T-cell (primary cell): ENCODE measurements at regions not wholly inside any gene's neighbourhood (a gene's known extent, or its start where the extent isn't known, plus 50 kb on each side); places are given as distances from the start of the nearest gene placed in this dataset.

Experiments used
- ATAC-seq, 4 experiments: fragments of 200-7000 bp in 3 of 4; fragments of 150-1000 bp in 1 of 4; cut with Tn5 transposase; replicated peaks in 1 of 4; 1 replicate in 3 of 4; 2 replicates in 1 of 4; pipeline ENCODE4 v1.10.0; 2021; ENCODE audit warnings: moderate library complexity in 3 of 4, mild to moderate bottlenecking in 2 of 4, moderate number of reproducible peaks in 1 of 4
- CTCF ChIA-PET, 2 donors: fragments of 300-600 bp; sonication (Branson Sonifier 250); formaldehyde crosslinking; loops; one replicate each; lab custom pipeline; 2022; ENCODE audit warnings: antibody characterized with exemption in 2 of 2; lab: Charles Lee
- POLR2A ChIA-PET, 2 donors: fragments of 300-600 bp; sonication (Branson Sonifier 250); formaldehyde crosslinking; loops; one replicate each; lab custom pipeline; 2022; ENCODE audit warnings: antibody characterized with exemption in 2 of 2; lab: Charles Lee
- DNase-seq, 35 experiments: peaks; one replicate each; pipeline versions ENCODE4 v3.0.0 to v3.0.0-alpha.2; 2013 to 2023
- H3K27ac ChIP-seq: one replicate; pipeline ENCODE4 v1.5.1; 2013; ENCODE audit warnings: low read length
- H3K27me3 ChIP-seq, 2 experiments: replicated peaks in 1 of 2; 1 replicate in 1 of 2; 2 replicates in 1 of 2; pipeline versions ENCODE4 v1.6.1 to v1.7.0; 2013; ENCODE audit warnings: low read length in 1 of 2, mixed read lengths in 1 of 2; ENCODE audit not compliant: control insufficient read depth in 2 of 2, insufficient read depth in 2 of 2; ENCODE audit errors: extremely low read depth in 1 of 2
- H3K36me3 ChIP-seq, 2 donors: 1 replicate in 1 of 2; 2 replicates in 1 of 2; pipeline versions ENCODE4 v1.6.1 to v1.7.0; 2013; ENCODE audit warnings: low read length in 1 of 2; ENCODE audit not compliant: control insufficient read depth in 2 of 2, insufficient read depth in 1 of 2; ENCODE audit errors: extremely low read depth in 1 of 2
- H3K4me1 ChIP-seq, 2 experiments: 1 replicate in 1 of 2; 2 replicates in 1 of 2; pipeline versions ENCODE4 v1.6.1 to v1.7.0; 2013; ENCODE audit warnings: low read length in 2 of 2, mixed read lengths in 1 of 2; ENCODE audit not compliant: insufficient read depth in 2 of 2, control insufficient read depth in 1 of 2; ENCODE audit errors: extremely low read depth in 1 of 2
- H3K4me3 ChIP-seq, 2 donors: 1 replicate in 1 of 2; 2 replicates in 1 of 2; pipeline versions ENCODE4 v1.5.1 to v1.7.0; 2013; ENCODE audit warnings: mild to moderate bottlenecking in 2 of 2, low read length in 1 of 2, moderate library complexity in 1 of 2; ENCODE audit not compliant: control insufficient read depth in 1 of 2; ENCODE audit errors: extremely low read depth in 1 of 2
- H3K9me3 ChIP-seq: 2 replicates; pipeline ENCODE4 v1.7.0; 2013
- H3K27ac Mint-ChIP-seq, 2 donors: one replicate each; pipeline ENCODE4 v1.8.0; 2020 to 2021; ENCODE audit warnings: mild to moderate bottlenecking in 2 of 2, mixed read lengths in 2 of 2
- H3K27me3 Mint-ChIP-seq, 2 donors: one replicate each; pipeline ENCODE4 v1.8.0; 2021 to 2022; ENCODE audit warnings: mixed read lengths in 2 of 2
- H3K36me3 Mint-ChIP-seq: one replicate; pipeline ENCODE4 v1.8.0; 2021; ENCODE audit warnings: mixed read lengths
- H3K4me1 Mint-ChIP-seq, 3 donors: one replicate each; pipeline ENCODE4 v1.8.0; 2020 to 2022; ENCODE audit warnings: mixed read lengths in 3 of 3, mild to moderate bottlenecking in 1 of 3
- H3K4me3 Mint-ChIP-seq, 3 donors: one replicate each; pipeline ENCODE4 v1.8.0; 2020 to 2022; ENCODE audit warnings: mild to moderate bottlenecking in 3 of 3, mixed read lengths in 3 of 3, moderate library complexity in 3 of 3
- H3K9me3 Mint-ChIP-seq, 3 donors: one replicate each; pipeline ENCODE4 v1.8.0; 2020 to 2022; ENCODE audit warnings: mixed read lengths in 3 of 3
- WGBS: methylation state at CpG from one replicate; pipeline ENCODE4 v1.1.5; 2013; ENCODE audit warnings: missing lambda C conversion rate; ENCODE audit not compliant: insufficient coverage; 5-methylcytosine and 5-hydroxymethylcytosine counted together

DNA sequence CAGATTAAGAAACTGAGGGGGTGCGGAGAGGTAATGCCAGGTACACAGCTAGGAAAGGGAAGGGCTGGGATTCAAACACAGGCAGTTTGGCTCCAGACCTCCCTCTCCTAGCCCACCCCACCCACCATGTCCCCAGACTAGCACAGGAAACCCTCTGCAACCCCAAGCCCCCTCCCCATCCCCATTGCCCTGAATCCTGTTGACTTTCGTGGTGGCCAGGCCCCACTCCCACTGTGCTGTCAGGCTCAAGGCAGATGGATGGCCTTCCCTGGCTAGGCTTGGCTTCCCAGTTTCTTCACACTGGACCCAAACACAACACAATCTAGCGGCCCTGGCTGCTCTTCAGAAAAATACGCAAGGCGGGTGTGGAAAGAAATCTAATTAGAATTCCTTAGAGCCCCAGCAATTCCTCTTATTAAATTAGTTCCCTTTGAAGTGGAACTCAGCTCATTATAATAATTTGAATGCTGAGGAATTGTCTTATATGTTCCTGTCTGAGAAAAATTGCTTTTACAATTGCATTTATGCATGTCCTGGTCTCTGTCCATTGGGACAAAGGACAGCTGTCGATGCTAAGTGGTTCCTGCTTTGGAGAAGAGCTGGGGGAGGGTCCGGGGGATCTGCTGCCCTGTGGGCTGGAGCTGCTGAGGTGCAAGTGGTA lies 97.4 kb downstream of the SYF2 start:
- H3K27me3 Mint-ChIP-seq, result peaks cover 21 to 27% of the 10 kb centered on the region in 2 donors
- H3K36me3 ChIP-seq, result no peaks in the 10 kb centered on the region
- no peak for ATAC-seq
- no peak for DNase-seq
- no peak overlapping the region for H3K27ac ChIP-seq
- no peak overlapping the region for H3K4me3 ChIP-seq
- no peak overlapping the region for H3K4me3 Mint-ChIP-seq
- H3K9me3 ChIP-seq, result no peaks in the 10 kb centered on the region
- H3K9me3 Mint-ChIP-seq, result no peaks in the 10 kb centered on the region
- no peaks in the 10 kb centered on the region for H3K36me3 Mint-ChIP-seq
- no peaks in the 10 kb centered on the region for H3K4me1 ChIP-seq
- WGBS, result 83% methylated on average over 1 of the region's 7 CpGs
- no peak overlapping the region for H3K27ac Mint-ChIP-seq
- POLR2A ChIA-PET, result no interaction called here
- CTCF ChIA-PET, result no interaction called here
- H3K27me3 ChIP-seq, result peaks cover 0 to 26% of the 10 kb centered on the region in 2 experiments
- peaks cover 0 to 1% (median 0%) of the 10 kb centered on the region in 3 donors for H3K4me1 Mint-ChIP-seq

DNA sequence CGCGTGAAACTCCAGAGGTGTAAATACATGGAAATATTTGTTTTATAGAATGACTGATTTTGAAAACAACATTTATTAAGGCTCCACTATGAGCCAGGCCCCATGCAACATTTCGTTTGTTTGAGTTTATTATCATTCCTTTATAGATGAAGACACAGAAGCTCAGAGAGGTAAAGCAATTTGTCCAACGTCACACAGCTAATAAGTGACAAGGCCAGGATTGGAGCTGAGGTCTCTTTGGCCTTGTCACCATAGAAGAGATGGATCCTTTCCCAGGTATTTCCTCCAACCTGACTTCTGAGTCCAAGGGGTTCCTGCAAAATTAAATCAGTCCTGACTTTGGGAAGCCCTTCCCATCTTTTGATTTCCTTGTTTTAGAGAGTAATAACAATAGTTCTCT lies 98.0 kb downstream of the SYF2 start:
- Histone ChIP-seq H3K4me1 (no peaks in the 10 kb centered on the region), H3K9me3 (no peaks in the 10 kb centered on the region), H3K36me3 (no peaks in the 10 kb centered on the region), H3K27ac (no peak overlapping the region), H3K4me3 (no peak overlapping the region), H3K27me3 (peaks cover 0 to 20% of the 10 kb centered on the region in 2 experiments)
- CTCF ChIA-PET, result no interaction called here
- H3K4me3 Mint-ChIP-seq, result no peak overlapping the region
- peaks cover 17 to 21% of the 10 kb centered on the region in 2 donors for H3K27me3 Mint-ChIP-seq
- H3K9me3 Mint-ChIP-seq, result no peaks in the 10 kb centered on the region
- H3K36me3 Mint-ChIP-seq, result no peaks in the 10 kb centered on the region
- DNase-seq, result no peak
- 70% methylated on average over 2 of the region's 4 CpGs for WGBS
- no peak for ATAC-seq
- no peak overlapping the region for H3K27ac Mint-ChIP-seq
- POLR2A ChIA-PET, result no interaction called here
- peaks cover 0 to 1% (median 0%) of the 10 kb centered on the region in 3 donors for H3K4me1 Mint-ChIP-seq

DNA sequence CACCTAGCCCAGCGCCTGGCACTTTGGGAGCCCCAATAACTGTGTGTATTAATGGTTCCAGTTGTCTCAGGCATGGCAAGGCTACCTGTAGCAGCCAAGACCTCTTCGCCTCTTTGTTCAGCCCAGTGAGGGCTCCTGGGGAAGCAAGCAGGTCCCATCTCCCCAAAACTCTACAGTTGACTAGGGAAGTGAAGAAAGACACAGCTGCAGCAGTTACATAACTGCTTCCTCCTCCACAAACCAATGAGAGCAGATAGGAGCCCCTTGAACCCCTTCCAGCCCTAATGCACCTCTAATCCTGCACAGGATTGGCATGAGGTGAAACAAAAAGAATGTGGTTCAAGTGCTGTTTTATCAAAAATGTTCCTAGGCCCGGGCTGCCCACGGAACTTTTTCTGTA lies 100.5 kb downstream of the SYF2 start:
- Mint-ChIP-seq H3K4me1 (no peaks in the 10 kb centered on the region), H3K4me3 (no peak overlapping the region), H3K27me3 (peaks cover 4 to 7% of the 10 kb centered on the region in 2 donors), H3K27ac (no peak overlapping the region), H3K9me3 (no peaks in the 10 kb centered on the region), H3K36me3 (no peaks in the 10 kb centered on the region)
- peaks cover 0 to 15% of the 10 kb centered on the region in 2 experiments for H3K27me3 ChIP-seq
- H3K27ac ChIP-seq, result no peak overlapping the region
- no peak overlapping the region for H3K4me3 ChIP-seq
- 62% methylated on average over 4 of the region's 4 CpGs for WGBS
- no peak for DNase-seq
- CTCF ChIA-PET, result no interaction called here
- H3K36me3 ChIP-seq, result no peaks in the 10 kb centered on the region
- ATAC-seq, result no peak
- H3K9me3 ChIP-seq, result no peaks in the 10 kb centered on the region
- POLR2A ChIA-PET, result no interaction called here
- no peaks in the 10 kb centered on the region for H3K4me1 ChIP-seq

DNA sequence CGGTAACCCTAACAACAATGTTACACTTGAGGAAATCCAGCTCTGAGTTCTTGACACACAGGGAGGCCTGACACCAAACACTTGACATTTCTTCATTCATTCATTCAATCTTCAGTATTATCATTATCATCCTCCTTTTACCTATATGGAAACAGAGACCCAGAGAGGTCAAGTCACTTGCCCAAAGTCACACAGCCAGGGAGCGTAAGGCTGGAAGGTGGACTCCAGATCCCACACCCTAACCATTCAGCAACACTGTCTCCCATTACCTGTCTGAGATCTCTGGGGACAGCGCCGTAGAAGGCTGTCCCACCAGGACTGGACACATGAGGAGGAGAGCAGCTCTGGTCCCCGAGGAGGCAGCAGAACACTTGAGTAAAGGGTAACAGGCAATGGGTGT lies 101.4 kb downstream of the SYF2 start:
- H3K4me3 Mint-ChIP-seq, result no peak overlapping the region
- DNase-seq (no peak), ATAC-seq (no peak)
- ChIA-PET CTCF (no interaction called here), POLR2A (no interaction called here)
- no peaks in the 10 kb centered on the region for H3K36me3 ChIP-seq
- no peaks in the 10 kb centered on the region for H3K4me1 ChIP-seq
- H3K4me1 Mint-ChIP-seq, result no peaks in the 10 kb centered on the region
- H3K27ac ChIP-seq, result no peak overlapping the region
- H3K27me3 ChIP-seq, result peaks cover 0 to 17% of the 10 kb centered on the region in 2 experiments
- H3K27me3 Mint-ChIP-seq, result peaks cover 4% of the 10 kb centered on the region in 2 donors
- H3K36me3 Mint-ChIP-seq, result no peaks in the 10 kb centered on the region
- 100% methylated on average over 1 of the region's 5 CpGs for WGBS
- H3K9me3 Mint-ChIP-seq, result peaks cover 0 to 4% (median 0%) of the 10 kb centered on the region in 3 donors
- H3K27ac Mint-ChIP-seq, result no peak overlapping the region
- no peaks in the 10 kb centered on the region for H3K9me3 ChIP-seq
- H3K4me3 ChIP-seq, result no peak overlapping the region

DNA sequence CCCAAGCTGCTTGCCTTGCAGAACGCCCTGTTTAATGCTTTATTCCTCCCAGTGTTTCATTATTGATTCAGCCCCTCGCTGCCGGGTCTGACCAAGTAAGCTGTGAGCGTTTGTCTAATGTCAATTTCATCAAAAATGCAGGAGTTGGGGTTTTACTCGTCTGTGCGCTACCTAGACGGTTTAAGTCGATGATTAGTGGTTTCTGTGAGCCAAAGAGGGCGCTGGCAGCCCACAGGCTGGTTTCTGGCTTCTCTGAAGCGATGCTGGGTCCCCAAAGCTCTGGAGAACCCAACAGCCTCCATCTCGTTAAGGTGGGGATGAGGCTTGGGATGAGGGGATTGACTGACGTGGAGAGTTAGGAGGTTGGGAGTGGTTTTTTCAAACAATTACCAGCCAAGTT lies 102.9 kb downstream of the SYF2 start:
- no peak overlapping the region for H3K27ac ChIP-seq
- no peaks in the 10 kb centered on the region for H3K4me1 ChIP-seq
- POLR2A ChIA-PET, result no interaction called here
- no peak overlapping the region for H3K4me3 ChIP-seq
- ATAC-seq (no peak), DNase-seq (no peak)
- Mint-ChIP-seq H3K36me3 (no peaks in the 10 kb centered on the region), H3K9me3 (peaks cover 0 to 4% (median 0%) of the 10 kb centered on the region in 3 donors), H3K4me1 (no peaks in the 10 kb centered on the region), H3K27me3 (peaks cover 4 to 5% of the 10 kb centered on the region in 2 donors), H3K4me3 (no peak overlapping the region), H3K27ac (no peak overlapping the region)
- 82% methylated on average over 5 of the region's 12 CpGs for WGBS
- no peaks in the 10 kb centered on the region for H3K9me3 ChIP-seq
- CTCF ChIA-PET, result no interaction called here
- H3K27me3 ChIP-seq, result peaks cover 0 to 12% of the 10 kb centered on the region in 2 experiments
- no peaks in the 10 kb centered on the region for H3K36me3 ChIP-seq

- ChIA-PET POLR2A (no interaction called here), CTCF (no interaction called here)
- peaks cover 0 to 12% of the 10 kb centered on the region in 2 experiments for H3K27me3 ChIP-seq
- no peak overlapping the region for H3K4me3 ChIP-seq
- no peak overlapping the region for H3K27ac ChIP-seq
- ATAC-seq (no peak), DNase-seq (no peak)
- no peaks in the 10 kb centered on the region for H3K4me1 ChIP-seq
- H3K4me3 Mint-ChIP-seq, result no peak overlapping the region
- peaks cover 0 to 4% (median 0%) of the 10 kb centered on the region in 3 donors for H3K9me3 Mint-ChIP-seq
- H3K27ac Mint-ChIP-seq, result no peak overlapping the region
- H3K9me3 ChIP-seq, result no peaks in the 10 kb centered on the region
- 63% methylated on average over 2 of the region's 6 CpGs for WGBS
- peaks cover 3 to 5% of the 10 kb centered on the region in 2 donors for H3K27me3 Mint-ChIP-seq
- H3K36me3 ChIP-seq, result no peaks in the 10 kb centered on the region
- no peaks in the 10 kb centered on the region for H3K36me3 Mint-ChIP-seq
- H3K4me1 Mint-ChIP-seq, result no peaks in the 10 kb centered on the region
Measured at GRCh38 chr1:25128121-25128621, 104.1 kb downstream of the SYF2 start.
